Breast epithelium (tissue), 3 donors: ENCODE measurements at regions not wholly inside any gene's neighbourhood (a gene's known extent, or its start where the extent isn't known, plus 50 kb on each side); places are given as distances from the start of the nearest gene placed in this dataset.

ENCODE experiments used
- CTCF ChIP-seq, 3 donors: fragments of 450-650 bp; IDR thresholded peaks; one replicate each; pipeline ENCODE4 v1.5.1; 2016 to 2017; ENCODE audit warnings: antibody characterized with exemption in 3 of 3, mild to moderate bottlenecking in 3 of 3, moderate library complexity in 3 of 3
- POLR2A ChIP-seq: fragments of 450-650 bp; IDR thresholded peaks from one replicate; pipeline ENCODE4 v1.6.1; 2016; ENCODE audit warnings: antibody characterized with exemption, mild to moderate bottlenecking, moderate library complexity
- POLR2AphosphoS5 ChIP-seq, 3 donors: sonication (generic); formaldehyde crosslinking; IDR thresholded peaks; one replicate each; pipeline ENCODE4 v1.6.1; 2017; ENCODE audit warnings: antibody characterized with exemption in 3 of 3

- TF ChIP-seq CTCF (IDR thresholded peaks at IDR 0.05): no peak
- TF ChIP-seq POLR2AphosphoS5 (IDR thresholded peaks at IDR 0.05): no peak
- no peak for TF ChIP-seq POLR2A
These were observed 1275.2 kb upstream of the CRIM1 start for GRCh38 chr2:35080231-35080910.
